D721Med (cell line): ENCODE measurements at regions not wholly inside any gene's neighbourhood (a gene's known extent, or its start where the extent isn't known, plus 50 kb on each side); places are given as distances from the start of the nearest gene placed in this dataset.

Source experiments
- DNase-seq: peaks from one replicate; pipeline ENCODE4 v3.0.0; 2011; ENCODE audit warnings: low spot score; ENCODE audit not compliant: insufficient read length
- FAIRE-seq: peaks from 2 replicates; lab custom pipeline; 2011; peaks lifted over from hg19 to GRCh38; lab: Jason Lieb, UNC
- TF ChIP-seq, protein P1 (sequence below): IDR thresholded peaks from 2 replicates; pipeline ENCODE4 v1.5.1; 2012; ENCODE audit warnings: mild to moderate bottlenecking, control low read depth; ENCODE audit not compliant: insufficient read depth; ENCODE audit errors: missing control alignments

DNA sequence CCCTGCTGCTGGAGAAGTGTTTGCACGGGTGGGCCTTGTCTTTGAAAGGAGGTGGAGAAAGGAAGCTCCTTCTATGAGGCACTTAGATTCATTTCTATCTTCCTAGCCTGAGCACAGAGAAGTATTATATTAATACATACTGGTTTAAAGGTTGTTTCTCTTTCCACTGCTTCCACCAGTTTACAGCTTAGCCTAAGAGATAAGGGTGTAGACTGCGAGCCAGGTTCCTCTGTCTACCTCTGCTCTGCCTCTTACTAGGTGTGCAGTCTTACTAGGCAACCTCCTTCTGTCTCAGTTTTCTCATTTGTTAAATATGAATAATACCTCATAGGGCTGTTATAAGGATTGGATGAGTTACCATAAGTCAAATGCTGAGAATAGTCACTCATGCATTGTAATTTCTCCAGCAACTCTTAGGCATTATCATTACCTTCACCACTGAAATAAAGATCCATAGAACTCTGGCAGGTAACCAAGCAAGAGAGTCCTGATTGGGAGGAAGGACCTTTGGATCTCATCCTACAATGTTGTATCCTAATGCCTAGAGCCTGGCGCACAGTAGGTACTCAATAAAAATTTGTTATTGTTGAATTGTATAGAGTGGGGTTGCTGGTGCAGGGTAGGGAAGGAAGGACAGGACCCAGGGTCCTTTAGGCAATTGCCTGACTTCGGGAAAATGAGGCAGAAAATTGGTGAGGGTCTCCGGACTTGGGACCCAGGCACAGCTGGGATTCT is 95.1 kb downstream of the TBX19 start:
- TF ChIP-seq, protein P1, sequence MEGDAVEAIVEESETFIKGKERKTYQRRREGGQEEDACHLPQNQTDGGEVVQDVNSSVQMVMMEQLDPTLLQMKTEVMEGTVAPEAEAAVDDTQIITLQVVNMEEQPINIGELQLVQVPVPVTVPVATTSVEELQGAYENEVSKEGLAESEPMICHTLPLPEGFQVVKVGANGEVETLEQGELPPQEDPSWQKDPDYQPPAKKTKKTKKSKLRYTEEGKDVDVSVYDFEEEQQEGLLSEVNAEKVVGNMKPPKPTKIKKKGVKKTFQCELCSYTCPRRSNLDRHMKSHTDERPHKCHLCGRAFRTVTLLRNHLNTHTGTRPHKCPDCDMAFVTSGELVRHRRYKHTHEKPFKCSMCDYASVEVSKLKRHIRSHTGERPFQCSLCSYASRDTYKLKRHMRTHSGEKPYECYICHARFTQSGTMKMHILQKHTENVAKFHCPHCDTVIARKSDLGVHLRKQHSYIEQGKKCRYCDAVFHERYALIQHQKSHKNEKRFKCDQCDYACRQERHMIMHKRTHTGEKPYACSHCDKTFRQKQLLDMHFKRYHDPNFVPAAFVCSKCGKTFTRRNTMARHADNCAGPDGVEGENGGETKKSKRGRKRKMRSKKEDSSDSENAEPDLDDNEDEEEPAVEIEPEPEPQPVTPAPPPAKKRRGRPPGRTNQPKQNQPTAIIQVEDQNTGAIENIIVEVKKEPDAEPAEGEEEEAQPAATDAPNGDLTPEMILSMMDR: no peak
- DNase-seq: no peak
- no peak for FAIRE-seq

DNA sequence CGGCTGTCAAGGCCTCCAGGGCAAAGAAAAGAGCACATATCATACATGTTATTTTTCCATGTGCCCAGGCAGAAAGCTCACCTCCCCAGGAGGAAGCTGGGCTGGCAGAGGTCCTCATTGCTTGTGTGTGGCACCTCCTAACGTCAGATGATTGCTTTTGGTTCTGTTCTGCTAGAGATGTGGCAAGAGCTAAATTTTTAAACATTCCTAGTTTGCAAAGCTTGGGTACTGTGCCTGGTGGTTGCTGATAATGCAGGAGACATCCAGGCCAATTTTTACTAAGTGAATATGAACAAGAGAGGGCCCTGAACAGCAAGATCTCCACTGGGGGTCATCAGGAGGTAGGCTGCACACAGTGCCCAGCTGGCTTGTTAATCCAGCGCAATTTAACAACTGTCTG is 93.9 kb downstream of the TBX19 start:
- DNase-seq (no peak), FAIRE-seq (no peak)
- TF ChIP-seq, protein P1: no peak

DNA sequence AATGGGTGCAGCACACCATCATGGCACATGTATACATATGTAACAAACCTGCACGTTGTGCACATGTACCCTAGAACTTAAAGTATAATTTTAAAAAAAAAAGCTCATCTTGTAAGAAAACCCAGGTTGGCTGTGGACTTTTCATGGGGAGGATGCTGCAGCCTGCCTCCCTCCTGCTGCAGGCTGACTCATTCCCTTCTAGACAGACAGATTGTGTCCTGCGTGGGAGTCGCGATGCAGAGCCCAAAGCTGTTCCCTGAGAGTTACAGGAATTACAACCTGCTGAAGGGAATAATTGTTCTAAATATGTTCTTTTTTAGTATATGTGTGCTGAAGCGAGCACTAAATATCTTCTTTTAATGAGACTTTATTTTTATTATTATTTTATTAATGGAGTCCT is 93.2 kb downstream of the TBX19 start:
- TF ChIP-seq, protein P1: no peak
- DNase-seq (no peak), FAIRE-seq (no peak)

DNA sequence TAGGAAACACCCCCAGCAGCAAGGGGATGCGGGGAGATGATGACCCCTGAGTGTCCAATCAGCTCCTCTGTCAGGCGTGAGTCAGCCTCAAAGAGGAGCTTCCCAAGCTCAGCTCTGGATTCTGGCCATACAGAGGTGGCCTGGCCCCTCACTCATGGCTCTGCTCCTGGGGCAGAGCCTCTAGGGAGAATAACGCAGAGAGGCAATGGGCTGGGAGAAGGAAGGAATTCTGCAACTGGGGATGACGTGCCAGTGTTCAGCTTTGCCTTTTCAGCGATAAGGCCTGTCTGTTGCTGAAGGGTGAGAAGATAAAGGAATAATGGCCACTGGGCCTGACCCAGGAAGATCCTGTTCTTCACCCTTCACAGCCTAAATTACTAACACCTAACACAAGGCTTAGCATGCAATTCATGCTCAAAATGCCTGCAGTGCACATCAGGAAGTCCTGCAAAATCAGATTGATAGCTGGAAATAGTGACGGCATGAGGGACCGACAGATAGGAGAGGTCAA is 92.2 kb downstream of the TBX19 start:
- FAIRE-seq: no peak
- TF ChIP-seq, protein P1: no peak
- DNase-seq: no peak

DNA sequence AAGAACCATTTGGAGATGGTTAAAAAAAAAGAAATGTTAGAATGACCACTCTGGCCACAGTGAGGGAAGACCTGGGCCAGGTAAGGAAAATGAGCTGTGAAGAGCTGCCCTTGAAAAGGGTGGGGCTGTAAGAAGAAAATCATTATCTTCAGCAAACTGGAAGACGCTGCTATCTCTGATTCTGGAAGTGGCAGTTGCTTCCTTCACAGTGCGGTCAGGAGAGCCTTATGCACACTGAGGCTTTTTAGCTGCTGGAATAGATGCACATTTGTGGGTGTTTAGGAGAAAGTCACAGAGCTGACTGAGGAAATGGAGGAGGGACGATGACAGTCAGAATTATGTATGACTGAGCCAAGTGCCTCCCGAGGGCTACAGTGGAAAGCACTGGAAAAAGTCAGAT is 91.6 kb downstream of the TBX19 start:
- DNase-seq (no peak), FAIRE-seq (no peak)
- TF ChIP-seq, protein P1: no peak

DNA sequence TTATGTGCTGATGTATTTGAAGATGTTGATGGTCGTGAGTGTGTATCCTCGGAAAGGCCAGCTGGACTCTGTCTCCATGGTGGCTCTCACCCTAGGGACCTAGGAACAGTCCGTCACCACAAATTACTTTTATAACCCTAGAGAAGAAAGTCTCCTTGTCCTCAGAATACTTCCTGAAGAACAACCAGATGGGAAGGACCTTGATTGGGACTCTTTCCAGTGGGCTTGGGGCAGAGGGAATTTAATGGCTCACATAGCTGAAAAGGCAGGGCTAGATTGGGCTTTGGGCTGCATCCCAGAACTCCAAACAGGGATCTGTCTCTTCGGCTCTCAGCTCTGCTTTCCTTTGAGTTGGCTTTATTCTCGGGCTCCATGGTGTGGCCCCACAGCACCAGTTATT is 90.8 kb downstream of the TBX19 start:
- TF ChIP-seq, protein P1: no peak
- DNase-seq: no peak
- no peak for FAIRE-seq

DNA sequence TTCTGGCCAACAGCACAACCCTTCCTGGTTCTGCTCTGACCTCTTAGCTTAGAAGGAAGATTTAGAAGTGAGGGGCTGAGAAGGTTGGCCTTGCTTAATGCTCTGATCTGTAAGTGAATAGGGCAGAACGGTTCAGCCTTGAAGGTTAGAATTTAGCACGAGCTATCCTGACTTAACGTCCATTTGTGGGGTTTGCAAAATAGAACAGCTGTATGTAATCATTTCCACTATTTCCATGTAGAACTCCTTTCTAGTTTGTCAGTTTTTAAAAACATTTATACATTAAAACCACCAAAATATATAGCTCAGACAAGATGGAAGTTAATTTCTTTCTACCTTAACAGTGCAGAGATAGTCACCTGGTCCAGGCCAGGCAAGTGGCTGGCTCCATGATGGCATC is 89.9 kb downstream of the TBX19 start:
- FAIRE-seq: no peak
- TF ChIP-seq, protein P1: no peak
- DNase-seq: no peak
